WERI-Rb-1 (cell line): ENCODE measurements at regions not wholly inside any gene's neighbourhood (a gene's known extent, or its start where the extent isn't known, plus 50 kb on each side); places are given as distances from the start of the nearest gene placed in this dataset.

ENCODE experiments used
- DNase-seq: peaks from one replicate; pipeline ENCODE4 v3.0.0-alpha.2; 2020
- H3K27ac ChIP-seq: fragments of 250-450 bp; sonication (Bioruptor Pico); 2 replicates; pipeline ENCODE4 v1.5.1; 2020; ENCODE audit warnings: mild to moderate bottlenecking, moderate library complexity
- H3K27me3 ChIP-seq: fragments of 250-450 bp; sonication (Bioruptor Pico); 2 replicates; pipeline ENCODE4 v1.5.1; 2021; ENCODE audit warnings: mild to moderate bottlenecking, low read depth, moderate library complexity; ENCODE audit not compliant: insufficient read depth, severe bottlenecking
- H3K36me3 ChIP-seq: fragments of 250-450 bp; sonication (Bioruptor Pico); 2 replicates; pipeline ENCODE4 v1.5.1; 2020; ENCODE audit warnings: mild to moderate bottlenecking, moderate library complexity
- H3K4me3 ChIP-seq: 2 replicates; pipeline ENCODE4 v1.5.1; 2011; ENCODE audit warnings: low read depth, mild to moderate bottlenecking, control low read depth, low read length
- H3K9me3 ChIP-seq: fragments of 250-450 bp; sonication (Bioruptor Pico); 2 replicates; pipeline ENCODE4 v1.5.1; 2021; ENCODE audit warnings: mild to moderate bottlenecking, moderate library complexity; ENCODE audit not compliant: severe bottlenecking
- TF ChIP-seq, protein P1 (sequence below): IDR thresholded peaks from 2 replicates; pipeline ENCODE4 v1.5.1; 2011; ENCODE audit warnings: low read depth, mild to moderate bottlenecking, control low read depth, inconsistent platforms, low read length

DNA sequence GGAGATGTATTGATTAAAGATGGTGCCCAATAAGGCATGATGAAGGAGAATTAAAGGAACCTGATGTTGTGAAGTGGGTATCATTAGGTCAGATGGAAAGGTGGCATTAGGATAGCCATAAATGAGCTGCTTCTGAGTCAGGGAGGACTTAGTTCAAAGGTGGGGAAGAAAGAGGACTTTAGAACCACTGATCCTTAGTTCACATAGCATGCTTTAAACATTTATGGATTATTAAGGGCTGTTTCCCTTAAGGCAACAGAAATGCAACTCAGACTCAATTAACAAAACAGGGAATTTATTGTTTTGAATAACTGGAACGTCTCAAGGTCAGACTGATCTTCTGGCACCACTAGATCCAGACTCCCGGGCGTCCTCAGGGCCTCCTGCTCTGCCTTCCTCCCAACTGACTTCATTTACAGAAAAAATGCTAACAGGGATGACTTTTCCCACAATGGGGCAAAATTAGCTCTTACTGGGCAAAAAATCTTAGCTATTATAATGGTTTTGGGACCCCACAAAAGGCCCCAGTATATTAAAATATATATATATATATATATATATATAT, 1526.0 kb downstream of the TBC1D22A start:
- H3K36me3 ChIP-seq: no peaks in the 10 kb centered on the region
- H3K27ac ChIP-seq: no peak overlapping the region
- H3K9me3 ChIP-seq: no peaks in the 10 kb centered on the region
- no peak overlapping the region for H3K4me3 ChIP-seq
- no peak for DNase-seq
- no peaks in the 10 kb centered on the region for H3K27me3 ChIP-seq
- TF ChIP-seq, protein P1, sequence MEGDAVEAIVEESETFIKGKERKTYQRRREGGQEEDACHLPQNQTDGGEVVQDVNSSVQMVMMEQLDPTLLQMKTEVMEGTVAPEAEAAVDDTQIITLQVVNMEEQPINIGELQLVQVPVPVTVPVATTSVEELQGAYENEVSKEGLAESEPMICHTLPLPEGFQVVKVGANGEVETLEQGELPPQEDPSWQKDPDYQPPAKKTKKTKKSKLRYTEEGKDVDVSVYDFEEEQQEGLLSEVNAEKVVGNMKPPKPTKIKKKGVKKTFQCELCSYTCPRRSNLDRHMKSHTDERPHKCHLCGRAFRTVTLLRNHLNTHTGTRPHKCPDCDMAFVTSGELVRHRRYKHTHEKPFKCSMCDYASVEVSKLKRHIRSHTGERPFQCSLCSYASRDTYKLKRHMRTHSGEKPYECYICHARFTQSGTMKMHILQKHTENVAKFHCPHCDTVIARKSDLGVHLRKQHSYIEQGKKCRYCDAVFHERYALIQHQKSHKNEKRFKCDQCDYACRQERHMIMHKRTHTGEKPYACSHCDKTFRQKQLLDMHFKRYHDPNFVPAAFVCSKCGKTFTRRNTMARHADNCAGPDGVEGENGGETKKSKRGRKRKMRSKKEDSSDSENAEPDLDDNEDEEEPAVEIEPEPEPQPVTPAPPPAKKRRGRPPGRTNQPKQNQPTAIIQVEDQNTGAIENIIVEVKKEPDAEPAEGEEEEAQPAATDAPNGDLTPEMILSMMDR: no peak

DNA sequence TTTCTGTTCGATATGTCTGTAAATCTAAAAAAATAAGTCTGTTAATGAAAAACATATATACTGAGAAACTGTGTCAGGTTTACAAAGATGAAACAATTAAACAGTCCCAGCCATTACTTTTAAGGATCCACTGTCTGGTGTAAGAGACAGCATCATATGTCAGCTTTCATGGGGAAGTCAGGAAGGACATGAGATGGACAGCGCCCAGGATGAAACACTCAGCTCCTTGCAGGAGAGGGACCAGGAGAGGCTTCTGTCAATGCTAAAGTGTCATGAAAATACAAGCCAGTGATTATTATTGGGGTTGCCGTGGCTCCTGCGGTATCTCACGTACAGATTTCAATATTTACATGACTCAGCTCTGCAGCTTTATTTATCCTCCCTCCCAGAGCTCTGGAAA, 1524.6 kb downstream of the TBC1D22A start:
- Histone ChIP-seq H3K27ac (no peak overlapping the region), H3K27me3 (no peaks in the 10 kb centered on the region), H3K4me3 (no peak overlapping the region), H3K36me3 (no peaks in the 10 kb centered on the region), H3K9me3 (no peaks in the 10 kb centered on the region)
- TF ChIP-seq, protein P1: no peak
- no peak for DNase-seq

DNA sequence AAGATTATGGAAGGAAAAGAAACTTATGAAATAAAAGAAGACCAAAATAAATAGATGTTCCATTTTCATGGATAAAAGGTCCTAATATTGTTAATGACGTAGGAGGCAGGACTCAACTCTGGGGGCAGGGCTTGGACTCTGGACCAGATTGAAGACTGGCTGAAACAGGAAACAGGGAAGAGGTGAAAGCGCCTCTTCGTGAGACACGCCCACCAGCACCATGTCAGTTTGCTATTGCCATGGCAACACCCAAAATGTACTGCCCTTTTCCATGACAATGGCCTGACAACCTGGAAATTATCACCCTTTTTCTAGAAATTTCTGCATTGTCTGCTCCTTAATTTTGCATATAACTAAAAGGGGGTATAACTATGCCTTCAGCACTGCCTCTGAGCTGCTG, 1522.2 kb downstream of the TBC1D22A start:
- no peak overlapping the region for H3K4me3 ChIP-seq
- no peaks in the 10 kb centered on the region for H3K27me3 ChIP-seq
- no peak overlapping the region for H3K27ac ChIP-seq
- TF ChIP-seq, protein P1: no peak
- no peak for DNase-seq
- no peaks in the 10 kb centered on the region for H3K36me3 ChIP-seq
- H3K9me3 ChIP-seq: no peaks in the 10 kb centered on the region

DNA sequence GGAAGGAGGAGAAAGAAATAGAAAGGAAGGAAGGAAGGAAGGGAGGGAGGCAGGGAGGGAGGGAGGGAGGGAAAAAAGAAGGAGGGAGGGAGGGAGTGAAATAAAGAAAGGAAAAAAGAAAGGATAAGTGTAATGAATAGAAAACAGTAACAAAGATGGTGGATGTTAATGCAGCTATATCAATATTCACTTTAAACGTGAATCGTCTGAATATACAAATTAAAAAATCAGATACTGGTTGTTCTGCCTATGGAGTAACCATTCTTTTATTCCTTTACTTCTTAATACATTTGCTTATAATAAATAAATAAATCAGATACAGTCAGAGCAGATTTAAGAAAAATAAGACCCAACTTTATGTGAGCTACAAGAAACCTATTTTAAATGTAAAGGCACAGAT, 1520.4 kb downstream of the TBC1D22A start:
- Histone ChIP-seq H3K9me3 (no peaks in the 10 kb centered on the region), H3K27ac (no peak overlapping the region), H3K27me3 (no peaks in the 10 kb centered on the region), H3K36me3 (no peaks in the 10 kb centered on the region), H3K4me3 (no peak overlapping the region)
- no peak for DNase-seq
- TF ChIP-seq, protein P1: no peak

DNA sequence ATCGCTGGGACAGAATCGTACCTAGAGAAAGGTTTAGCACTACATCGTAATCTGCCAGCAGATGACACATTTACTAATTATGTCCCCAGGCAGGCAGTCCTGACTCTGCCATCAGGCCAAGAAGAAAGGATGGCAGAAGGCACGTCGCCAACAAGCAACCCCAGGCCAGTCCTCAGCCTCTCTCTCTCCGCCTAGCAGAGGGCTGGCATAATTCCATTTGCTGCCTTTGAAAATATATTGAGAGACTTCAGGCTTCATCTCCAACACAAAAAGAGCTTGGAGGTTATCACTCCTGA, 1517.0 kb downstream of the TBC1D22A start:
- TF ChIP-seq, protein P1: no peak
- no peaks in the 10 kb centered on the region for H3K27me3 ChIP-seq
- H3K4me3 ChIP-seq: no peak overlapping the region
- no peak for DNase-seq
- H3K27ac ChIP-seq: no peak overlapping the region
- H3K36me3 ChIP-seq: no peaks in the 10 kb centered on the region
- H3K9me3 ChIP-seq: no peaks in the 10 kb centered on the region

DNA sequence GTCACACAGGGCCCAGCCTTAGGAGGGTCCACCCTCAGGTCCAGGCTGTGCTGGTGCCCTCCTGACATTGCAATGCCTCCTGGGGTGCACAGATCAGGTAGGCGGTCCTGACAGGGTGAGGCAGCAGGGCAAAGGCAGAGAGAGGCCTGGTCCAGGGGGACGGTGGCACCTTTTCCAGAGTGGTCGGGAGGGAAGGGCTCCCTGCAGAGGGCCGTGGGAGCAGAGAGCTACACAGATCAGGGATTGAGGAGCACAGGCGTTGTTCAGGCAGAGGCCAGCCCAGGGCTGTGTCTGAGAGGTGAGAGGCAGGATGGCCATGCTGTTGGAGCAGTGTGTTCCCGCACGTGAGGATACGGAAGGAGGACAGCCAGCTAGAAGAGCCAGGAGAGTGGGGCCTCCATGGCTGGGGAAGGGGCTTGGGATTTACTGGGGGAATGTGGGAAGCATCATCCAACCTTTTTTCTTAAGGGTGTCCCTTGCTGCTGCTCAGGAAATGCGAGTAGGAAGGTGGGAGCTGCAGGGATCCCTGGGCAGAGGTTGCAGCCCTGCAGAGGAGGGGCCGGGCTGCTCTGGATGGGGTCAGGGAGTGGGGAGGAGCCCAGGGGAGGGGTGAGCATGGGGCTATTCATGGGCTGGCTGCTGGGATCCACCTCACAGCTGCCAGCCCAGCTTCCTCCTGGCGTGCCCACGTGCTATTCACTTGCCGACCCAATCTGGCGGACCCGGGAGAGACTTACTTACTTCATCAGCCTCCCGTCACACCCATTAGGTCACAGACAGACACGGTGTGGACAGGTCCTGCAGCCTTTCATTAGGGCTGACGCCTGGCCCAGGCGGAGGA, 1516.4 kb downstream of the TBC1D22A start:
- TF ChIP-seq, protein P1: no peak
- Histone ChIP-seq H3K27ac (no peak overlapping the region), H3K36me3 (no peaks in the 10 kb centered on the region), H3K4me3 (no peak overlapping the region), H3K27me3 (no peaks in the 10 kb centered on the region), H3K9me3 (no peaks in the 10 kb centered on the region)
- no peak for DNase-seq
